GM12872 (cell line): ENCODE measurements at regions not wholly inside any gene's neighbourhood (a gene's known extent, or its start where the extent isn't known, plus 50 kb on each side); places are given as distances from the start of the nearest gene placed in this dataset.

ENCODE experiments used
- TF ChIP-seq, protein P1 (sequence below): IDR thresholded peaks from 3 replicates; pipeline ENCODE4 v1.5.1; 2011; ENCODE audit warnings: low read depth, mild to moderate bottlenecking, low read length, moderate library complexity; ENCODE audit not compliant: insufficient read depth

GRCh38 chr21:28332796-28333195, 659.9 kb downstream of the LTN1 start:
- TF ChIP-seq, protein P1, sequence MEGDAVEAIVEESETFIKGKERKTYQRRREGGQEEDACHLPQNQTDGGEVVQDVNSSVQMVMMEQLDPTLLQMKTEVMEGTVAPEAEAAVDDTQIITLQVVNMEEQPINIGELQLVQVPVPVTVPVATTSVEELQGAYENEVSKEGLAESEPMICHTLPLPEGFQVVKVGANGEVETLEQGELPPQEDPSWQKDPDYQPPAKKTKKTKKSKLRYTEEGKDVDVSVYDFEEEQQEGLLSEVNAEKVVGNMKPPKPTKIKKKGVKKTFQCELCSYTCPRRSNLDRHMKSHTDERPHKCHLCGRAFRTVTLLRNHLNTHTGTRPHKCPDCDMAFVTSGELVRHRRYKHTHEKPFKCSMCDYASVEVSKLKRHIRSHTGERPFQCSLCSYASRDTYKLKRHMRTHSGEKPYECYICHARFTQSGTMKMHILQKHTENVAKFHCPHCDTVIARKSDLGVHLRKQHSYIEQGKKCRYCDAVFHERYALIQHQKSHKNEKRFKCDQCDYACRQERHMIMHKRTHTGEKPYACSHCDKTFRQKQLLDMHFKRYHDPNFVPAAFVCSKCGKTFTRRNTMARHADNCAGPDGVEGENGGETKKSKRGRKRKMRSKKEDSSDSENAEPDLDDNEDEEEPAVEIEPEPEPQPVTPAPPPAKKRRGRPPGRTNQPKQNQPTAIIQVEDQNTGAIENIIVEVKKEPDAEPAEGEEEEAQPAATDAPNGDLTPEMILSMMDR, result no peak

DNA sequence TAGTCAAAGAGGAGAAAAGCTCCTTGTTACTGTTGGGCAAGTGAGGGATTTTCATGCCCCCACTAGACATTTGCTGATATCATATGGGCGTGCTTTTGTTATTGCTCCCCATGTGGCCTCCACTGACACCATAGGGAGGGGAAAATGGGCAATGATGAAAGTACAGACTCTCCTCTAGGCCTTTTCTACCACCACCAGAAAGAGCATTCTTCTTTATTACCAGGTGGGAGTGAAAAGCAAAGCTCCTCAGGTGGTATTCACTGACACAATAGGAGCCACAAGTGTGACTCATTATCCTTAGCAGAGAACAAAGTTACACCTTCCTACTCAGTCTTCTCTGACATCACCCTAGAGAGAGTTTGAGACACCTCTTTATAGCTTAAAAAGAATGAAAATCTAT, 667.1 kb downstream of the LTN1 start:
- TF ChIP-seq, protein P1, result no peak

GRCh38 chr21:28324690-28325089, 668.0 kb downstream of the LTN1 start:
- TF ChIP-seq, protein P1, result no peak

DNA sequence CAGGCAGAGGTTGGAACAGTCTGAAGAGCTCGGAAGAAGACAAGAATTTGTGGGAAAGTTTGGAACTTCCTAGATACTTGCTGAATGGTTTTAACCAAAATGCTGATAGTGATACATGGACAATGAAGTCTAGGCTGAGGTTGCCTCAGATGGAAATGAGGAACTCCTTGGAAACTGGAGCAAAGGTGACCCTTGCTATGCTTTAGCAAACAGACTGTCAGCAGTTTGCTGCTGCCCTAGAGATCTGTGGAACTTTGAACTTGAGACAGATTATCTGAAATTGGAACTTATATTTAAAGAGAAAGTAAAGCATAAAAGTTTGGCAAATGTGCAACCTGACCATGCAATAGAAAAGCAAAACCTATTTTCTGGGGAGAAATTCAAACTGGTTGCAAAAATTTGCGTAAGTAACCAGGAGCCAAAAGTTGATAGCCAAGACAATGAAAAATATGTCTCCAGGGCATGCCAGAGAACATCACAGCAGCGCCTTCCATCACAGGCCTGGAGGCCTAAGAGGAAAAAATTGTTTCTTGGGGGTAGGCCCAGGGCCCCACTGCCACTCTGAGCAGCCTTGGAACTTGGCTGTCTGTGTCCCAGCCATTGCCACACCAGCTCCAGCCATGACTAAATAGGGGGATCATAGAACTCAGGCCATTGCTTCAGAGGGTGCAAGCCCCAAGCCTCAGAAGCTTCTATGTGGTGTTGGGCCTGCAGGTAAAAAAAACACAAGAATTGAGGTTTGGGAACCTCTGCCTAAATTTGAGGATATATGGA, 675.3 kb downstream of the LTN1 start:
- TF ChIP-seq, protein P1, result no peak

GRCh38 chr21:28311411-28312190, 681.1 kb downstream of the LTN1 start:
- TF ChIP-seq, protein P1, result no peak

DNA sequence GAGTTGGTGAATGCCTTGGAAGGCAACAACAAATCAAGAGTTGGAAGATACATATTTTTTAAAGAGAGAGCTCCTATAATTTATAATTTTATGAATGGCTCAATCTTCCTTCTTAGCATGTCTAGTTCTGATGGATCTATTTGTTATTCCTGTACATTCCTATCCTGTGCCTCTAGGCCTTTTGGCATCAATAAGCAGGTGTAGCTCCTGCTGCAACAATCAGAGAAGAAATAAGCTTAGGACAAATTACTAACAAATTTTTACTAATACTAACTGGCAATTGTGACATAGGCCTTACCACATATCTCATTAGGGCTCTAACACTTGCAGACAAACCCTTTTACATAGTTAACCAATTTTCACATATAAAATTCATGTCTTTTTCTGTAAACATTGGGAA, 682.0 kb downstream of the LTN1 start:
- TF ChIP-seq, protein P1, result no peak

DNA sequence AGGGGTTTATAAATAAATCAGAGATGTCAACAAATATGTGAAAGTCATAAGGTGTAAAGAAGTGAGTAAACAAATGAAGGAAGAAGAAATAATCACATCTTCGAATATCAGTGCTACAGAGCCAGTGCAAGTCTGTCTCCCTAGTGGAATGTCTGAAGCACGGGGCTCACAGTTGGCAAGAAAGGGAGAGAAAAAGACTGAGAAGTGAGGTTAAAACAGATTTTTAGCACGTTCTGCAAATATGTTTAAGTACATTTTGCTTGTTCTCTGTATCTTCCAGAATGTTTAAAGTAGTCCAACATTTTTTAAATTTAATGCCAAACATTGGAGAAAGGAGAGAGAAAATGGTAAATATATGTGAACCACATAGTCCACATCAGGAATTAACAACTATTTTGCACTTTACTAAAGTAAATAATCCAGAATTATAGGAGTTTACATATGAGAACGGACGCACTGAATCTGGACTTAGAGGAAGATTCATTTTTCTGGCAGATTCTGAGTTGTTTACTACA, 682.4 kb downstream of the LTN1 start:
- TF ChIP-seq, protein P1, result no peak
